Activated CD4-positive, CD25-positive, alpha-beta regulatory T cell treated with anti-CD3 and anti-CD28 coated beads, Interleukin-2, amount 50 U/mL, for 72 hours (primary cell): ENCODE measurements at regions not wholly inside any gene's neighbourhood (a gene's known extent, or its start where the extent isn't known, plus 50 kb on each side); places are given as distances from the start of the nearest gene placed in this dataset.
"Not testable (repeated sequence)": the region's sequence is repeated elsewhere in the genome, so short reads cannot be mapped to it uniquely, and the experiment has no call there.

Experiments
- DNase-seq: peaks from one replicate; pipeline ENCODE4 v3.0.0; 2021

DNA sequence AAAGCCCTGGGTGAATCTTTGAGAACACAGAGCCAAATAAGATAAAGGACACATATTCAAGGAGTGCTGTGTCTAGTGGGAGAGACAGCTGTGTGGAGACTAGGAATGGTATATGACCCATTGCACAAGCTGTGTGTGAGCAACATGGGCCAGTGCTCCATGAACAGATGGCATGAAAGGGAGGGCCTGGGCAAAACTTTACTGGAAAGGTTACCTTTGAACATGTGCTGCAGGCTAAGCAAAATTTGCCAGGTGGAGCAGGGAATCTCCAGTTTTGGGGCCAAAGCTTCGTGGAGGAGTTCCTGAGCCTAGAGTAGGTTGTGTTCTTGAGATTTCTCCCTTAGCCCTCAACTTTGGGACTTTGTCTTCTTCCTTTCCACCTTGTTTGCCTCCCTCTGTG, 446.1 kb upstream of the PROX1 start:
- DNase-seq: no peak

GRCh38 chr1:213545181-213545580, 442.6 kb upstream of the PROX1 start:
- DNase-seq: not testable (repeated sequence)

DNA sequence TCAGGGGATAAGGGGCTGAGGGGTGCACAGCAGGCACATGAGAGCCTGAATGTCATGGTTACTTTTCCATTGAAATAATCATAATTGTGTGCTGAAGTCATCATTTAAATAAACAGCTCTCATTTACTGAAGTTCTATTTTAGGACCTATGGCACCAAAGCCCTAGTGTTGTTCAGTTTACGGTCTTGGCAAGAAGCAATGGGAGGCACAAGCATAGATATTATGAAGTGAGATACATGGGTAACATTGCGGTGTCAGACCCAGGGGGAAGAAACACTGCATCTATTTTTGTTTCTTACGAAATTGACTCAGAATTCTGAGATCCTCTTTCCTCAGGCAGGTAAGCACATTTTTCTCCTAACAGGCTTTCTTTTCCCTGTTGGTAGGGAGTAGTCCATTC, 437.8 kb upstream of the PROX1 start:
- DNase-seq: no peak

DNA sequence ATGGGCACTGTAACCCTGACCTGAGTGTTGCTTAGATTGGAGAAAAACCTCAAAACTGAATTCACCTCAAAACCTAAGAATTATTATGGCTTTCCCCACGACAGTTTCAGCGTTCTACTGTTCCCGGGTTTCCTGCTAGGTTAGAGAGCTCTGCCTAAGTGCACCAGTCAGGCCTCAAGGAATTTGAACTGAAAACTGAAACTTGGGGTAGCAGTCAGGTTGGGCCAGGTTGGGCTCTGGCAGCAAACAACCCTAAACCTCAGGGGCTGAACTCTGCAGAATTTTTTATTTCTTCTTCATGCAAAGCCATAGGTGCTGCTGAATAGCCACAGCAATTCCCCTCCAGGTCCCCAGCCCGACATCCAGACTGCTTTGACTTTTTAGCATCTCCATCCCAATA, 437.0 kb upstream of the PROX1 start:
- no peak for DNase-seq

DNA sequence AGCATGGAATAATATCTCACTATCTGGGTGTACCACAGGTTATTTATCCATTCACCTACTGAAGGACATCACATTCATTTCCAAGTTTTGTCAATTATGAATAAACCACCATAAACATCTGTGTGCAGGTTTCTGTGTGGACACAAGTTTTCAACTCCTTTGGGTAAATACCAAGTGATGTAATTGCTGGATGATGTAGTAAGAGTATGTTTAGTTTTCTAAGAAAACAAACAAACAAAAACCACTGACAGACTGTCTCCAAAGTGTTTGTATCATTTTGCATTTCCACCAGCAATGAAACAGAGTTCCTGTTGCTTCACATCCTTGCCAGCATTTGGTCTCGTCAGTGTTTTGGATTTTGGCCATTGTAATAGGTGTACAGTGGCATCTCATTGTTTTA, 435.7 kb upstream of the PROX1 start:
- DNase-seq: no peak

GRCh38 chr1:213560226-213560625, 427.5 kb upstream of the PROX1 start:
- no peak for DNase-seq

GRCh38 chr1:213561870-213562269, 425.9 kb upstream of the PROX1 start:
- DNase-seq: no peak

GRCh38 chr1:213564215-213564659, 423.5 kb upstream of the PROX1 start:
- no peak for DNase-seq

GRCh38 chr1:213568929-213569815, 418.6 kb upstream of the PROX1 start:
- DNase-seq: no peak

DNA sequence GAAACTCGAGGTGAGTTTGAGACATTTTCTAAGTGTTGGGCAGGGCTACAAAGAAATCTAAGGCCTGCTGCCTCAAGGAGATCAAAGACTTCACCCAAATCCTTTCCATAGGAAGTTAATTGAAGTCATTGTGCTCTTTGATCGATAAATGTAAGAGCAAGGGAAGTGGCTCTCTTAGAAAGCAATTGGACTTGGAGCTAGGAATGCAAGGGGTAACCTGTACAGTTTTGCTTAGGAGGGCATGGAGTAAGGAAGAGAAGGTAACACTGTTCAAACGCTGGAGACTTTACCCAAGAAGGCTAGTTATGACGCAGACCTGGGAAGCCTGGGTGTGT, 418.0 kb upstream of the PROX1 start:
- no peak for DNase-seq

DNA sequence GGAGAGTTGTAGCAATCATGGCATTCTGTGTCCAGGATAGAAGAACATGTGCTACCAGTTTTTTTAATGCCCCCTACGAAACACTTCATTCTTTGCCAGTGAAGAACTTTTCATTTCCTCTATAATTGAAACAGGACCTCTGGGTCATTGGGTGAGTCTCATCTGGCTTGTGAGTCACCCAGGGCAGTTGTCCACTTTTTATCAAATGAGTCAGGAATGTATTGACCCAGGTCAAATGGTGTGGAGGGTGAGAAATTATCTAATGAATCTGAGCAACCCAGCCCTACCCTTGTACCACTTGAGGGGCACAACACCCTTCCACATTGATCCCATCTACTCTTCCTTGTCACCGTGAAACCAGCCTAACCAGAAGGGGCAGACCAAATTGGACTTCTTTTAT, 417.3 kb upstream of the PROX1 start:
- DNase-seq: no peak

GRCh38 chr1:213571419-213571818, 416.4 kb upstream of the PROX1 start:
- no peak for DNase-seq

GRCh38 chr1:213571843-213572242, 415.9 kb upstream of the PROX1 start:
- DNase-seq: no peak

- no peak for DNase-seq
Observed at GRCh38 chr1:213572912-213573647, 414.7 kb upstream of the PROX1 start.

GRCh38 chr1:213573648-213574009, 414.1 kb upstream of the PROX1 start:
- DNase-seq: no peak

GRCh38 chr1:213582976-213583567, 404.7 kb upstream of the PROX1 start:
- DNase-seq: no peak

DNA sequence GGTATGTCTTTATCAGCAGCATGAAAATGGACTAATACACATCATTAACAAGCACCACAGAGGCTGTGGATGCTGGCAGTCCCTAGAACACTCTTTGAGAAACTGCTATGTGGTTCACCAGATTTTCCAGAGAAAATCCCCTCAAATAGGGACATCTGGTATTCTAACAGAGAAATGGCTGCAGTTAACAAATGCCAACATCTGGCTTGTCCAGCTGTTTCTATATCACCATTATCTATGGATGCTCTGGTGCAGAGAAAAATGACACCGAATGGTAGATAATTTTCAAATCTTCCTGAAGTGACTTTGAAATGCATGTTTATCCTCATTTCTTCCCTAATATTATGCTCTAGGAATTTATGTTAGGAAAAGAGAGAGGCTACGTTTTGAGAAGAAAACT, 403.5 kb upstream of the PROX1 start:
- DNase-seq: no peak

GRCh38 chr1:213585402-213585801, 402.4 kb upstream of the PROX1 start:
- DNase-seq: no peak

GRCh38 chr1:213585959-213586586, 401.7 kb upstream of the PROX1 start:
- DNase-seq: no peak

DNA sequence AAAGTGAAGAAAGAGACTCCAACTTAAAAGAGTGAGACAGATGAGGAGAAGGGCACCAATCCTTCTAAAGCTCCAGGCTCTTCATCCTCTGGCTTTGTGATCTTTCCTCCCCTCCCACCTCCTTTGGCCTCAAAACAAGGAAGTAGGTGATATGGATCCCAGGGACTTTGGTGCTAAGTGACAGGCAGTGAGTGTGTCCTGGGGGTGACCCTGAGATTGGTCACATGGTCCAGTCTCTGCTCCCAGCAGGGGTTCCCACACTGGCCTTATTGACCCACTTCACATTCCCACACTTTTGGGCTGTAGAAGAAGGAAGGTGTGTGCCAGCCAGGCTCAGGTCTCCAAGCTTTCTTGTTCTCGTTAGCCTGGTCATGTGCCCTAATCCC, 401.2 kb upstream of the PROX1 start:
- no peak for DNase-seq

GRCh38 chr1:213596729-213597128, 391.0 kb upstream of the PROX1 start:
- no peak for DNase-seq

GRCh38 chr1:213598263-213598662, 389.5 kb upstream of the PROX1 start:
- no peak for DNase-seq

DNA sequence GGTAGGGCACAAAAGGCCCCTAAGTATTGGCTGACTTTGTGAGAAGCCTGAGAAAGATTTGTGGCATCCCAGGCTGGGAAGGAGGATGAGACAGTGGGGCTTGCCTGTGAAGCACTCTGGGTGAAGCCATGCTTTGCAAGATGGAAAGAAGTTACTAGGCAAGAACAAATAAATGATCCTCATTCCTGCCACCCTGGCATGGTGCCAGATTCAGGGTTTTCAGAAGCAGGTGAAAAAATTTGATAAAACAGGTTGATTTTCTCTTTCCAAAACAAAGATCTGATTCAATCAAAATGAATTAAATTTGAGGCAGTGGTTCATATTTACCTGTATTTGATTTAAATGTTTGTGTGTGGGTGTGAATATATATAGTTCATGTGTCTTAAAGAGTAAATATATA, 386.9 kb upstream of the PROX1 start:
- DNase-seq: no peak

- not testable (repeated sequence) for DNase-seq
Observed at GRCh38 chr1:213601705-213602104, 386.1 kb upstream of the PROX1 start.
